Activated CD8-positive, alpha-beta memory T cell treated with anti-CD3 and anti-CD28 coated beads, Interleukin-2, amount 50 U/mL, for 1 hour (primary cell): ENCODE measurements at regions not wholly inside any gene's neighbourhood (a gene's known extent, or its start where the extent isn't known, plus 50 kb on each side); places are given as distances from the start of the nearest gene placed in this dataset.
"Not testable (repeated sequence)": the region's sequence is repeated elsewhere in the genome, so short reads cannot be mapped to it uniquely, and the experiment has no call there.

Source experiments
- DNase-seq: peaks from one replicate; pipeline ENCODE4 v3.0.0-alpha.2; 2020; ENCODE audit errors: extremely low read depth

DNA sequence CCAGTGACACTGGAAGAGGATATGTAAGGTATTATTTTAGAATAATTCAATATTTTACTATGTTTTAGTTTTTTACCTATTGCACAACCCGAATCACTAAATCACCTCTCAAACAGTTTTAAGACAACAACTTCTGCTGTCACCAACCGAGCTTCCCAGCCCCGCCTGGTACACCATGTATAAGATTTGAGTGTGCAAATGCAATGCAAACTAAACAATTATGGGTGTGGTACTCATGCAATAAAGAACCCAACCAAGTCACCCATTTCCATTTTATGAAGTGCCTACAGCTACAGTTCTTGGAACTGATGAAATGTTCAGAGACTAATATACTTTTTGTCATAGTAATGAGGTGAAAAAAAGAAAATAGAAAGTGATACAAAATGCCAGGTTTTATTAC is 256.2 kb downstream of the TAFA4 start:
- no peak for DNase-seq

GRCh38 chr3:68667346-68667745 is 265.0 kb downstream of the TAFA4 start:
- no peak for DNase-seq

DNA sequence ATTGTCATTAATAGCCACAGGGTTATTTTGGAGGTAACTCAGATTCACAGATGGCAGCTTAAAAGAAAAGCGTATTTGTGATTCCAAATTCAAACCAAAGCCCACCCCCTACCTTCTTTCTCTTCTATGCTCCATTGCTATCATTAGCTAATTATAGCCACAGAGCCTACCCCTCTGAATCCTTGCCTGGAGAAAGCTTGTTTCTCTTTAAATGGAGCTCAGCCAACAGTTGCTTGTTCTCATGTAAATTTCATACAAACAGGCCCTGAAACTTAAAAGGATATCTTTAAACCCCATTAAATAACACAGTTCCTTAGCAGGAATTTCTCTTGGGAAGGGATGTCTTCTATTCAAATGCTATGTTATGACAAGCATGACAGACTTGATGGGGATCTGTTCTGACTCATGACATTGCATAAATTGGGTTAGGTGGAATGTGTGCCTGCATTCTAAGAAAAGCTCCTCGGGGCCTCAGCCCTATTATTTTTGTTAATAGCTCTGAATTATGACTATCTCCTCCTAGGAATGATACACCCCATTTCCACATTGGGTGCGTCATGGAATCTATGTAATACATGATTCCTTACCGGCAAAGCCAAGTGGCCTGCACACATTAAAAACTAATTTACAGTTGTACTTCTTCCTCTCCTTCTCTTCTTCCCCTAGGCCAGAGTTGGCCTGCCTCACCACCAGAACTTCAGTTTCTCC is 265.8 kb downstream of the TAFA4 start:
- no peak for DNase-seq

DNA sequence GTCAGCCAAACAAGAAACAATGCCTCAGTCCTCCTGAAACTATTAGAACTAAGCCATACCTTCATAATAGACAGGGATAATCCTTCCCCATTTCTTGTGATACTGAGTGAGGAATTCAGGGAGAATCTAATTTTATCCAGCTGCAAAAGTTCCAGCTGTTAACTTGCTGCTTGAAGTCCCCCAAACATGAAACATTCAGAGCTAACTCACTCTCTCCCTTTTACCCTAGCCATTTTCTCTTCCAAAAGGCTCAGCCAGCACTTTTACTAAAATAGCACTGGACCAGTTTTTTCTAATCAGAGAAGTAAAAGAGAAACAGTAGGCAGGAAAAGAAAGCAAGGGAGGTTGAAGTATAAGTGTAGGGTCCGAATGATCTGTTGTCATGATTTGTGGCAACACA is 268.1 kb downstream of the TAFA4 start:
- DNase-seq = no peak

GRCh38 chr3:68662176-68662575 is 270.2 kb downstream of the TAFA4 start:
- DNase-seq = no peak

DNA sequence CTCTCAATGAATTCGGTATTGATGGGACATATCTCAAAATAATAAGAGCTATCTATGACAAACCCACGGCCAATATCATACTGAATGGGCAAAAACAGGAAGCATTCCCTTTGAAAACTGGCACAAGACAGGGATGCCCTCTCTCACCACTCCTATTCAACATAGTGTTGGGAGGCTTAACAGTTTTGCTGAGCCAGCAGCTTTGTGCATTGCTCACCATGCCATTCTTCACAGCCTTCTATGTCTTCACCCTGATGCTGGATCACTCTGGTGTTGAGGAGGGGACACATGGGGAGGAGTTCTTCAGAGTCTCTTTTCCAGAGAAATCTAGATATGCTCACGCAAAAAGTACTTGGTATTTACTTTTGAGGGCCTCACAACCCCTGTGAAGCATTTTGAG is 281.7 kb downstream of the TAFA4 start:
- not testable (repeated sequence) for DNase-seq

GRCh38 chr3:68648494-68648893 is 283.9 kb downstream of the TAFA4 start:
- no peak for DNase-seq

GRCh38 chr3:68631850-68632545 is 300.3 kb downstream of the TAFA4 start:
- no peak for DNase-seq

- no peak for DNase-seq
Observed at GRCh38 chr3:68620211-68620610, 312.1 kb downstream of the TAFA4 start.

- no peak for DNase-seq
Observed at GRCh38 chr3:68614087-68614486, 318.3 kb downstream of the TAFA4 start.

DNA sequence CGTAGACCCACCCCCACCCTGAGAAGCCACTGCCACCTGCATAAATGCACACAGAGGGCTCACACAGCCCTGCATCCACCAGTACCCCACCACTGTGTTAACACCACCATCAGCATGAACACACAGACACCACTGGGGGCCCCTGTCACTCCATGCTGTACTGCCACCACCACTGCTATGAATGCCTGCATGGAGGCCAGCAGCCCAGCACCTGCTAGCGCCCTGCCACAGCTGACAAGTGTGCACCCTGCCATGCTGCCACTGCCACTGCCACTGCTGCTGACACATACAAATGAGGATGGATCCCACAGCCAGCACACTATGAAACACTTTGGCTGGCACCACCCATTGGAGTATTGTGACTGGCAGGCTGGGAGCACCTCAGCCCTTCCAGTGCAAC is 361.0 kb downstream of the TAFA4 start:
- no peak for DNase-seq

- DNase-seq = no peak
Observed at GRCh38 chr3:68560728-68561127, 371.6 kb downstream of the TAFA4 start.

DNA sequence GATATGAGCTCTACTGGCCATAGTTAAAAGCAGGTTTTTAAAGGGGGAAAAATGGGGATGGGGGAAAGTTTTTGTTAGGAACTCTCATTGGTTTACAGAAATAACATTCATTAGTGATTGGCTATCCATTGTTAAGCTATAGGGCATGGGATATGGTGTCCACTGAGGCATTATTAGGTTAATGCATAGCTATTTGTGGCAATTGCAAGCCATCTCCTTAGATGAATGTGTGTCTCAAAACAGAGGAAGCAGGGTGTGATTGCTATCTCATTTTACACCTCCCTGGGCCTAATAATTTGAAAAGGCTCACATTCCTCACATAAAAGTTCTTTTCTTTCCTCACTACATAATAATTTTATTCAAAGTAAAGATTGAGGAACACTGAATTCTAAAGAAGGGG is 396.6 kb downstream of the TAFA4 start:
- DNase-seq = no peak

DNA sequence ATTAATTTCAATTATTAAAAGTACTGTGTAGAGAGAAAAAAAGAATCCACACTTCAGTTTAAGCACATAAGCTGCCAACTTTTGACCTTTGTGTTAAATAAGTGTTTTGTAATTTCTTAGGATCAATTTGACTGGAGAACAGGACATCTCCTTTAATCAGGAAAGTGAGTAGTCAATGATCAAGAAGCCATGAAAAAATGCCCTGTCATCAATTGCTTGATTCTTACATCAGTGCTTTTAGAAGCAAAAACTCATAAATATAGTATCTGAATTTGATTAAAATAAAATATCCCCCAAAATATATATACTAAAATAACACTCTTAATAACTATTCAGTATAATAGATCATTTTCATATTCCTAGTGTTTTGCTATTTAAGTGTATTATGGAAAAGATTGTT is 409.0 kb downstream of the TAFA4 start:
- DNase-seq = no peak

DNA sequence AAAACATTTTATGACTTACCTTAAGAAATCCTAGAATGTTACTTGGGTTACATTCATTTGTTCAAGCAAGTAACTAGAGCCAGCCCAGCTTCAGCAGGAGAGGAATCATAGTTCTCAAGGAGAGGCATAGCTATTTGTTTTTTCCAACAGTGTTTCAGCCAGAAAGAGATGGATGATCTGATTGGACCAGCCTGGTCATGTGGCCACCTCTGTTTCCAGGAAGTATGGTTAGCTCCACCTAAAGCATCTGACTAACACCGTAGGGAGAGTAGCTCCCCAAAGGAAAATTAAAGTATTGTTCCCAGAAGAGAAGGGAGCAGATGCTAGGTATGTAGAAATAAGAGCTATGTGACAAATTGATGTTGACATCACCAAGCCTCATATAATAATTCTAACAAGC is 417.1 kb downstream of the TAFA4 start:
- DNase-seq = no peak

DNA sequence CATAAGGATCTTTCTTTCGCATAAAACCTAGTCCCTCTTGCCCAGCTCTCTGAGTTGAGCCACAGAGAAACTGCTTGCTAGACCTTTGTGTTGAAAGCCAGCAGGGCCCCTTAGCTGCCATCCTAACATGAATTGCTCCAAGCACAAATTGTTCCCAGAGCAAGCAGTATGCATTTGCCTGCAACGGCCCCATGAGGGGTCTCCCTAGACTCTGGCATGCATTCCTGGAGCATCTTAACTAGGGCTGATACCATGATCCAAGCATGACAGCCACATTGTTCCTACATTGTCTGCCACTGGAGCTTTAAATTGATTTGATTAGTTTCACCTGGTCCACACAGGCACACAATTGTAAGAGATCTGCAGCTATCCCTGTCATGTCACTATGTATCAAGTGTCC is 428.1 kb downstream of the TAFA4 start:
- no peak for DNase-seq

DNA sequence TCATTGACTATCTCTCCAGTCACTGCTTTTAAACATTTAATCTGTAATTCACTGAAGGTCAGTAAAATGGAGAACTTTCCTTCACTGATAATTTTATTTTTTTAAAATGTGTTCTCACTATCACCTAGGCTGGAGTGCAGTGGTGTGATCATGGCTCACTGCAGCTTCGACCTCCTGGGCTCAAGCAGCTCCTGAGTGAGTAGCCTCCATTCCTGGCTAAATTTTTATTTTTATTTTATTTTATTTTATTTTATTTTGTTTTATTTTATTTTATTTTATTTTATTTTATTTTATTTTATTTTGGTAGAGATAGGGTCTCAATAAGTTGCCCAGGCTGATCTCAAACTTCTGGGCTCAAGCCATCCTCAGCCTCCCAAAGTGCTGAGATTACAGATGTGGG is 446.5 kb downstream of the TAFA4 start:
- not testable (repeated sequence) for DNase-seq

- no peak for DNase-seq
Observed at GRCh38 chr3:68485051-68485450, 447.3 kb downstream of the TAFA4 start.

- no peak for DNase-seq
Observed at GRCh38 chr3:68483601-68484000, 448.7 kb downstream of the TAFA4 start.

GRCh38 chr3:68483041-68483440 is 449.3 kb downstream of the TAFA4 start:
- DNase-seq = no peak

DNA sequence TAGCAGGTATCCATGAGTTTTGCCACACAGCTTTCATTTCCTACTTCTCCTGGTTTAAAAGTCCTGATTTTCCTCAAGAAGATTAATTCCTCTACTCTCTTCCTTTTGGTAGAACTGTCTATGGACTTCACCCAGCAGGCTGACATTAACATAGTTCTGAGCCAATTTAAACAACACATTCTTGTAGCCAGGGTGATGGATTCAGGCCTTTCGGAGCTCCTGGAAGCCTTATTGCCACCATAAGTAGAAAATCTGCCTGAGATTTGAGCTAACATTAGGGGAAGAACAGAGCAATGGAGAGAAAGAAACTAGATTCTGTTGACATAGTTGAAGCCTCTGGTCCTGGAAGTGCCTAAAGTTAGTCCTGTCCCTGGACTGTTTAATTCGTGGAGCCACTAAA is 449.8 kb downstream of the TAFA4 start:
- no peak for DNase-seq

DNA sequence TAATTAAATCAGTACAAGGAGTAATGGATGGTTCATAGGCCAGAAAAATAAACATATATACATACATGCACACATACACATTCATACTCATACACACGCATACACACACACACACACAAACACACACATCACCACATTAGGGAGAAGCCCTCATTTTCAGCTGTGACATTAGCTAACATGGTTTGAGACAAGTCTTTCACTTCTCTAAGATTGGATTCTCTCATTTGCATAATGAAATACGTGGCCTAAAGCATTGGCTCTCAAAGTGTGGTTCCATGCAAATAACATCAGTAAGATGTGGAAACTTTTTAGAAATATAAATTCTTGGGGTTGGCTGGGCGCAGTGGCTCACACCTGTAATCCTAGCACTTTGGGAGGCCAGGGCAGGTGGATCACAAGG is 452.6 kb downstream of the TAFA4 start:
- DNase-seq = no peak

GRCh38 chr3:68468695-68469375 is 463.5 kb downstream of the TAFA4 start:
- no peak for DNase-seq
